OCI-LY3 (cell line): ENCODE measurements at regions not wholly inside any gene's neighbourhood (a gene's known extent, or its start where the extent isn't known, plus 50 kb on each side); places are given as distances from the start of the nearest gene placed in this dataset.

Experiments used
- CTCF ChIP-seq: fragments of 200-600, 300-600 bp; sonication (generic); IDR thresholded peaks from 2 replicates; pipeline ENCODE4 v1.5.1; 2014; ENCODE audit warnings: antibody characterized with exemption, low read length, low read depth
- EZH2phosphoT487 ChIP-seq: fragments of 200-600 bp; shearing (Covaris generic); IDR thresholded peaks from 2 replicates; pipeline ENCODE4 v1.6.1; 2018; ENCODE audit warnings: antibody characterized with exemption, mixed run types, low read depth

GRCh38 chr17:72471296-72471695 is 350.5 kb downstream of the SOX9 start:
- TF ChIP-seq EZH2phosphoT487 (no peak), CTCF (no peak)
